ENCODE measurements at regions not wholly inside any gene's neighbourhood (a gene's known extent, or its start where the extent isn't known, plus 50 kb on each side); places are given as distances from the start of the nearest gene placed in this dataset.

- Histone ChIP-seq H3K36me3 (ENCODE audit: control insufficient read depth in 4 of 4, insufficient read depth in 4 of 4, low read length in 4 of 4) (no peaks in the 10 kb centered on the region), H3K27ac (ENCODE audit: low read depth in 1 of 2, low read length in 1 of 2) (no peak overlapping the region), H3K9ac (ENCODE audit: insufficient read depth in 1 of 2, low read length in 2 of 2) (no peak overlapping the region), H3K4me1 (ENCODE audit: control insufficient read depth in 5 of 5, insufficient read depth in 5 of 5, low read length in 5 of 5) (no peaks in the 10 kb centered on the region), H3K9me3 (ENCODE audit: control insufficient read depth in 4 of 4, insufficient read depth in 3 of 4, low read length in 3 of 4) (no peaks in the 10 kb centered on the region), H3K27me3 (ENCODE audit: control insufficient read depth in 3 of 3, insufficient read depth in 3 of 3, low read length in 2 of 3) (no peaks in the 10 kb centered on the region), H3K4me3 (no peak overlapping the region)
- no peak for DNase-seq
- 76 to 79% methylated on average over 1 of the region's 1 CpG for whole genome bisulfite sequencing, 2 donors
- no peak for ATAC-seq (ENCODE audit: insufficient read depth, low FRiP score)
- no peak for TF ChIP-seq CTCF (IDR thresholded peaks at IDR 0.05; ENCODE audit: control extremely low read depth, extremely low read depth)
Measured at GRCh38 chr18:27797484-27797883, 379.4 kb downstream of the CDH2 start.

- H3K27me3 ChIP-seq (ENCODE audit: control insufficient read depth in 3 of 3, insufficient read depth in 3 of 3, low read length in 2 of 3), result no peaks in the 10 kb centered on the region
- DNase-seq, result no peak
- ATAC-seq (ENCODE audit: insufficient read depth, low FRiP score), result no peak
Measured at GRCh38 chr18:27794181-27794926, 382.6 kb downstream of the CDH2 start.

GRCh38 chr18:27793013-27793785, 383.7 kb downstream of the CDH2 start:
- H3K36me3 ChIP-seq (ENCODE audit: control insufficient read depth in 4 of 4, insufficient read depth in 4 of 4, low read length in 4 of 4), result no peaks in the 10 kb centered on the region
- no peak overlapping the region for H3K9ac ChIP-seq (ENCODE audit: insufficient read depth in 1 of 2, low read length in 2 of 2)
- H3K9me3 ChIP-seq (ENCODE audit: control insufficient read depth in 4 of 4, insufficient read depth in 3 of 4, low read length in 3 of 4), result no peaks in the 10 kb centered on the region
- no peak for TF ChIP-seq CTCF (IDR thresholded peaks at IDR 0.05; ENCODE audit: control extremely low read depth, extremely low read depth)
- DNase-seq (no peak), ATAC-seq (ENCODE audit: insufficient read depth, low FRiP score) (no peak)
- no peaks in the 10 kb centered on the region for H3K4me1 ChIP-seq (ENCODE audit: control insufficient read depth in 5 of 5, insufficient read depth in 5 of 5, low read length in 5 of 5)
- H3K4me3 ChIP-seq, result no peak overlapping the region
- H3K27me3 ChIP-seq (ENCODE audit: control insufficient read depth in 3 of 3, insufficient read depth in 3 of 3, low read length in 2 of 3), result no peaks in the 10 kb centered on the region
- no peak overlapping the region for H3K27ac ChIP-seq (ENCODE audit: low read depth in 1 of 2, low read length in 1 of 2)
- WGBS, 2 donors, result 75 to 83% methylated on average over 7 of the region's 7 CpGs

More at GRCh38 chr18:27794181-27794926, 382.6 kb downstream of the CDH2 start:
- H3K4me3 ChIP-seq, result no peak overlapping the region
- no peak overlapping the region for H3K27ac ChIP-seq (ENCODE audit: low read depth in 1 of 2, low read length in 1 of 2)
- TF ChIP-seq CTCF (IDR thresholded peaks at IDR 0.05; ENCODE audit: control extremely low read depth, extremely low read depth), result no peak
- no peaks in the 10 kb centered on the region for H3K4me1 ChIP-seq (ENCODE audit: control insufficient read depth in 5 of 5, insufficient read depth in 5 of 5, low read length in 5 of 5)
- WGBS, 2 donors, result 77 to 82% methylated on average over 2 of the region's 2 CpGs
- H3K36me3 ChIP-seq (ENCODE audit: control insufficient read depth in 4 of 4, insufficient read depth in 4 of 4, low read length in 4 of 4), result no peaks in the 10 kb centered on the region
- H3K9ac ChIP-seq (ENCODE audit: insufficient read depth in 1 of 2, low read length in 2 of 2), result no peak overlapping the region
- no peaks in the 10 kb centered on the region for H3K9me3 ChIP-seq (ENCODE audit: control insufficient read depth in 4 of 4, insufficient read depth in 3 of 4, low read length in 3 of 4)

All from lung (tissue), 11 donors.